ENCODE measurements at regions not wholly inside any gene's neighbourhood (a gene's known extent, or its start where the extent isn't known, plus 50 kb on each side); places are given as distances from the start of the nearest gene placed in this dataset.
"Not testable (repeated sequence)": the region's sequence is repeated elsewhere in the genome, so short reads cannot be mapped to it uniquely, and the experiment has no call there.

DNA sequence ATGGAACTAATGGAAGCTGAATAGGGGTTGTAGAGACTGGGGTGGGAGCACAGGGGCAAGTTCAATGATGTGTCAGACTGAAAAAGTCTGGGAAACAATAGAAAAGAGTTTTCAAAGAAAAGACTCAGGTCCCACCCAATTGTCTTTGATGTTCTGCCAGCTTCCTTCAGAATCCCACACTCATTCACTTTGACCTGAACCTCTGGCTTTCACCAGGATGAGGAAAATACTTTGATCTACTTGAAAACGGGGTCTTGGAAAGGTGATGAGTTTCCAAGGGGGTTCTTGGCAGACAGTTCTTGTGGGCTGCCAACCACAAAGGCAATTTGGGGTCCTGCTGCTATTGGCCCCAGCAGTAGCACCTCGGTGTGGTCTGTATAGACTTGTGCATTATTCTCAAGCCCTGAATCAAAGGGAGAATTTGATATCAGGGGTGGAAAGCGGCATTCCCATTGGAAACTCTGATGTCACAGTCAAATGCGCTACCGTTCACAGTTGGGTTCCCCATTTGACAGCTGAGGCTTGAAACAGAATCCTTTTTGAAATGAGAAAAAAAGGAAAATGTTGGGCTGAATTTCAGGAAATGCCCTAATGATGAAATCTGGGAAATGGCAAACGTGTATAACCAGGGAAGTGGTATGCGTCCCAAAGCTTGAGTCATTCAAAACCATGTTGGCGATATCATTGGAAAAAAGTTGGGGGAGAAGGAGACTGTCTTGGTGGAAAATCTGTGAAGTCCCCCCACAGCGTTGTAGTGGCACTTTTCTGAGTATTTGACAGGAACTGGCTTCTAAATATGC is 229.2 kb upstream of the LRTM1 start:
- DNase-seq (ENCODE audit: low read depth): no peak

DNA sequence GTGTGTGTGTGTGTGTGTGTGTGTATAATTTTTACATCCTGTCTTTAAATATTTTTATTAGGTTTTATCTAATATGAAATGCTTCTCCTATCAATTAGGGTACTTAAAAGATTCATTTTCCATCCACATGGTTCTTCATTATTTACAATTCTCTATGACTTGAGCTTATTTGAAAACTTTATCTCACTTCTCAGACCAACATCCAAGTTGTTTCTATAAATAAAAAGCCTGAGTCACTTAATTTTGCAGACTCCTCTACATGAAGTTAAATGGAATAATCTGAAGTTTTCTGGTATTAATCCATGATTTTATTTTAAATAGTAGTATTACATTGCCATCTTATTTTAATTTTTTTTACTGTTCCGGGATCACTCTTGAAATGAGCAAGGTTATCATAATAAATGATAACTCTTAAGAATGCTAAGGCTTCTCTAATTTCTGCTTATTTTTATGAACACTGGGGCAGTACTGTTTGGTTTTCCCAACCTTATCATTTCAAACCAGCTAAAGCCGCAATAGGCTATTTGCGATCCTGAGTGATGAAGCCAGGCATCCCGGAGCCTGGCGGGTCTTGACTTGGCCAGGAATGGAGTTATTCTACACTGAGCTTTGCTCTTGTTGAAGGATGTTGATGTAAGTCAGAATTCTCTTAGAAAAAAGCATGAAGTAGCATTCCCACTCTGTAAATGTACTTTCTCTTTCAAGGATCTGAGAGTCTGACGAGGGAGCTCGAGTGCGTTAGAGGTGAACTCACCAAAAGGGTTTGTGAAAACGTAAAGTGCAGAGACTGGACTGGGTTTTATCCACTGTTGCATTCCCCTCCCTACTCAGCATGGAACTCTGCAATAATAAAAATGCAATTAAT is 220.2 kb upstream of the LRTM1 start:
- DNase-seq (ENCODE audit: low read depth): no peak

DNA sequence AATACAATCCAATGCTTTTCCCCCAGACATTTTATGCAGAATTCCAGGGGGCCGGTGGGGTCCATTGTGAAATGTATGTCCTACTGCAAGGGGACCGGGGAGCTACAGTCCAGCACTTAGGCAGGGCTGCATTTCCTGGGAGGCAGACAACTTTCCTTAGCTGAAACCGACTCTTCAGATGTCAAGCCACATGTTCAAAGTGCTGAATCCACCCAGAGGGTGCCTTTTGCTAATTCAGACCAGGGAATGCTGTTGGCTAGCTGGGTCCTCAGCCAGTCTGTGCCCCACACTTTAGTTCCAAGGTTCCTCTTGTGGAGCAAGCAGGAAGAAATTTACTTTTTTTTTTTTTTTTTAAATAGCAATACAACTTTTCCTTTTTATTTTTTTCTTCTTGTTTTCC is 219.5 kb upstream of the LRTM1 start:
- no peak for DNase-seq (ENCODE audit: low read depth)

DNA sequence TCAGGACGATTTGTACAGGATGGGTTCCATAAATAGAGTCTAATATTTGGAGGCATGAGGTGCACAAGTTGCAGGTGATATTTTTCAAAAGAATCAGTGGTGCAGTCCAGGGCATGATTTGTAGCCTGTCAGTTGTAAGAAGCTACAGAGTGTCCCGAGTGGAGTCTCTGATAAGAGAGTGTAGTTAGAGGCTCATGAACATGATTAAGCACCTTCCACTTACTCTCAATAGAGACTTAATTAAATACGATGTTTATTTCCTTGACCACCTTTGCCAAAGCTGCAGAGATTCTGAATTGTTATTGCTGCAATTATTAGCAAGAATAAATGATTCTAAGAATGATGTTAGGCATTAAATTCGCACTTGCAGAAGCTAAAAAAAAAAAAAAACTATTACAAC is 218.4 kb upstream of the LRTM1 start:
- DNase-seq (ENCODE audit: low read depth): no peak

DNA sequence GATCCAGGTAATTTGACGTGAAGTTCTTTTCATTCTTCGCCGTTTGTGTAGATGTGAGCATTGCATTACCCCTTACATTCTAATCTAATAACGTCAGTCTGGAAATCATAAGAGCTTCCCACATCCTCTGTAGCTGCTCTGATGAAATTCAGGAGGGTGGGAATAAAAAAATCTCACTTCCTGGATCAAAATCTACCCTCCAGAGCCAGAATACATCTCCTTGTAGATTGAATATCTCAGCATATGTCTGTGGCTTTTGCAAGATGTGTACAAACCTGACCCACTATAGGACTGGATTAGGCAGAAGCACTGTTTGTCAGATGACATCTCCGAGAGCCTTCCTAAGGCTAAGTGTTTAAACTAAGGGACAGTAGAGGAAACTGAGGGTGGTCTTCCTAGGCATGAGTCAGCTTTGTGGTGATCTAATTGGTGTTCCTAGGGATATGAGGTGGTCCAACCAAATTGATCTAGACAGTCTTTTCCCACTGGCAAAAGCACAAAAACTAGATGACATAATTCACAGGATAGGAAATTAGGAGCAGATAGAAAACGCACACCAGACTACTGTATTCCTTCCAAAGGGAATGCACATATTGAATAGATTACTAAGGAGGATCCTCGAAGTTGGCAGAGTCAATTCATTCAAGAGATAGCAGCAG is 216.3 kb upstream of the LRTM1 start:
- DNase-seq (ENCODE audit: low read depth): no peak

DNA sequence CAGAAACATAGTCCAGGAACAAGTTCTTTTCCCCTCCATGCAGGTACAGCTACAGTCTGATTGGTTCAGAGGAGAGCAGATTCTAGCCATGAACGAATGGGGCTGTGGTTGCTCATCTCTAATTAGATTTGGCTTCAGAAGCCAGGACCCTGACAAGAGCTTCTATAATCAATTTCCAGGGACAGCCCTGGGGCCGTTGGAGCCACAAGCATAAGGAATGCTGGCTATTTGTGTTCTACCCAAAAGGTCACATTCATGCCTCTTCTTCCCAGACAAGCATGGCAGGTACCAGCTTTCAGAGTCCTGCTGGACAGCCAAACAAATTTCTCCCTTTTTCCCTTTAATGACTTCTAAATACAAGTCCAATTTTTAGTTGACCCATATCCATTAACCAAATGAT is 215.5 kb upstream of the LRTM1 start:
- no peak for DNase-seq (ENCODE audit: low read depth)

DNA sequence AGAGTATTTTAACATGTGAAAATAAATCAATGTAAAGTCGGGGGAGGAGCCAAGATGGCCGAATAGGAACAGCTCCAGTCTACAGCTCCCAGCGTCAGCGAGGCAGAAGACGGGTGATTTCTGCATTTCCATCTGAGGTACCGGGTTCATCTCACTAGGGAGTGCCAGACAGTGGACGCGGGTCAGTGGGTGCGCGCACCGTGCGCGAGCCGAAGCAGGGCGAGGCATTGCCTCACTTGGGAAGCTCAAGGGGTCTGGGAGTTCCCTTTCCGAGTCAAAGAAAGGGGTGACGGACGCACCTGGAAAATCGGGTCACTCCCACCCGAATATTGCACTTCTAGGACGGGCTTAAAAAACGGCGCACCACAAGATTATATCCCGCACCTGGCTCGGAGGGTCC is 208.4 kb upstream of the LRTM1 start:
- DNase-seq (ENCODE audit: low read depth): not testable (repeated sequence)

DNA sequence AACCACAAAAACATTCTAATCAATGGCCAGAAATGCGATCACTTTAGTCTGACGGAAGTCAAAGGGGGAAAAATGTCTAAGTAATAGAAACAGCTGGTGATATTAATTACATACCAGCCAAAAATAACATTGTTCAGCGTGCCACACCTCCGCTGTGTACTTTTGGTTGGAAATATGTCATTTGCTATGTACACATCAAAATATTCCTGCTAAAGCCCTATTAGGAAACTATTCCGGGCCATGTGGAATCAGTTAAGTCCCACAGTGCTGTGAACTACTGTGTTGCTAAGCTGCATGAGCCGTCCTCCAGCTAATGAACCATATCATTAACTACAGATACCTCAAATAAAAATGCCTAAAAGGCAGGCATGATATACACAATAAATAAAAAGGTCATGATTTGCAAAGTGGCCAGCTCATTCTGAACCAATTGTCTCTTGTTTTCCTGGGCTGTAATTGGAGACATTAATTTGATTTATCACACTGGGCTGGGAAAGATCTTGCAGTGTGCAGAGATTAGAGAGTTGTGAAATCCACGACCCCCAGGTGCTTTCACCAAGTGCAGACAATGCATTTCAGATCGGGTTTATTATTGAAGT is 200.5 kb upstream of the LRTM1 start:
- DNase-seq (ENCODE audit: low read depth): peak; percentile 43

DNA sequence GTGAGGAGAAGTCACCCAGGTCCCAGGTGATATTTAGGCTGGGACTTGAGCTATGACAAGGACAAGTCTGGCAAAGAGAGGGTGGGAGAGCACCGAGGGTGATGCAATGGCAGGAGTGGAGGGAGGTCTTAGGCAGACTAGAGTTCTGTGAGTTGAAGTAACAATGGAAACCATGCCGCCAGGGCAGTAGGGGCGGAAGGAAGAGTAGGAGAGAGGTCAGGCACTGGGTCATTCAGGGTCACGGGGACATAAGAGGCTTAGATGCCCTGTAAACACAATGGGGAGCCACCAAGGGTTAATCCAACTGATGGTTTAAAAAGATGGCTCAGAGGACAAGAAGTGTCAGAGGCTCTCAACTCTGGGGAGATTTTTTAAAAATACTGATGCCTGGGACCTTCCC is 199.7 kb upstream of the LRTM1 start:
- DNase-seq (ENCODE audit: low read depth): no peak

DNA sequence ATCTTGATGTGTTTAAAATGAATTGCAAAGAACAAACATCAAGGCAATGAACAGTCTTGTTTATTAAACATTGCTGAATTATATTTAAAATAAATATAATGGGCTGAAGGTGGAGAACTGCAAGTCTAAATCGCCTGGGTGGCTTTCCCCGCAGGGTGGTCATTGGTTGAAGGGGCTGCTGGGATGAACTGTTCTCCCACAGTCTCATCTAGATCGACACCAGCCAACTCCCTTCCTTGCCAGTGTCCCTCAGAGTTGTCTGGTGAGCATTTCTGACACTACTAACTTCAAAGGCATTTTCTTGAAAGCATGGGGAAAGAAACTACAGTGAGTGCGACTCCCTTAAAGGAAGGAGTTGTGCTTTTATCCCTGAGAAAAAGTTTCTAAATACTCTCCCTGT is 196.5 kb upstream of the LRTM1 start:
- DNase-seq (ENCODE audit: low read depth): no peak
